ENCODE measurements at regions not wholly inside any gene's neighbourhood (a gene's known extent, or its start where the extent isn't known, plus 50 kb on each side); places are given as distances from the start of the nearest gene placed in this dataset.

GRCh38 chr12:115730975-115731541, 546.4 kb downstream of the MED13L start:
- TF ChIP-seq CTCF (IDR thresholded peaks at IDR 0.05) (no peak), POLR2A (IDR thresholded peaks at IDR 0.05) (no peak)

Data from upper lobe of left lung (tissue), 4 donors.